ENCODE measurements at regions not wholly inside any gene's neighbourhood (a gene's known extent, or its start where the extent isn't known, plus 50 kb on each side); places are given as distances from the start of the nearest gene placed in this dataset.
"Not testable (repeated sequence)": the region's sequence is repeated elsewhere in the genome, so short reads cannot be mapped to it uniquely, and the experiment has no call there.

DNA sequence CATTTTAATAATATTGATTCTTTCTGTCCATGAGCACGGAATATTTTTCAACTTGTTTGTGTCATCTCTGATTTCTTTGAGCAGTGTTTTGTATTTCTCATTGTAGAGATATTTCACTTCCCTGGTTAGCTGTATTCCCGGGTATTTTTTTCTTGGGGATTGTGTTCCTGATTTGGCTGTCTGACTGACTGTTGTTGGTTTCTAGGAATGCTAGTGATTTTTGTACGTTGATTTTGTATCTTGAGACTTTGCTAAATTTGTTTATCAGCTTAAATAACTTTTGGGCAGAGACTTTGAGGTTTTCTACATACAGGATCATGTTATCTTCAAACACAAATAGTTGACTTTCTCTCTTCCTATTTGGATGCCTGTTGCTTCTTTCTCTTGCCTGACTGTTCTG, 418.8 kb upstream of the ALCAM start:
- H3K27me3 ChIP-seq (ENCODE audit: insufficient read depth, low read length, poor library complexity): no peaks in the 10 kb centered on the region

DNA sequence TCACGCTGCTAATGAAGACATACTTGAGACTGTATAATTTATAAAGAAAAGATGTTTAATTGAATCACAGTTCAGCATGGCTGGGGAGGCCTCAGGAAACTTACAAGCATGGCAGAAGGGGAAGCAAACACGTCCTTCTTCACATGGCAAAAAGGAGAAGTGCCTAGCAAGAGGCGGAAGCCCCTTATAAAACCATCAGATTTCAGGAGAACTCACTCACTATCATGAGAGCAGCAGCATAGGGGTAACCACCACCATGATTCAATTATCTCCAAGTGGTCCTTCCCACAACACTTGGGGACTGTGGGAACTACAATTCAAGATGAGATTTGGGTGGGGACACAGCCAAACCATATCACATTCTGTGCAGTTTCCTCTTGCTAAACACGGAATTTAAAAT, 416.9 kb upstream of the ALCAM start:
- not testable (repeated sequence) for H2AFZ ChIP-seq (ENCODE audit: low read depth, low read length)

More for the DNA sequence above, 418.8 kb upstream of the ALCAM start:
- no peaks in the 10 kb centered on the region for H3K9me3 ChIP-seq (ENCODE audit: insufficient read depth, low read length, severe bottlenecking)
- no peak overlapping the region for H3K27ac ChIP-seq (ENCODE audit: low read length)
- no peak for DNase-seq
- no peak overlapping the region for H3K4me2 ChIP-seq (ENCODE audit: insufficient read depth, low read length)
- H3K9ac ChIP-seq (ENCODE audit: low read depth, low read length): no peak overlapping the region
- H3K79me2 ChIP-seq (ENCODE audit: insufficient read depth, low read length): no peaks in the 10 kb centered on the region
- no peak for ATAC-seq (ENCODE audit: insufficient read depth, low read depth)
- no peaks in the 10 kb centered on the region for H3K36me3 ChIP-seq (ENCODE audit: insufficient read depth, low read length)
- H4K20me1 ChIP-seq (ENCODE audit: insufficient read depth, low read length): no peaks in the 10 kb centered on the region
- H3K4me1 ChIP-seq (ENCODE audit: insufficient read depth, low read length): no peaks in the 10 kb centered on the region
- no peak overlapping the region for H2AFZ ChIP-seq (ENCODE audit: low read depth, low read length)
- H3K4me3 ChIP-seq (ENCODE audit: low read depth in 1 of 2, low read length in 2 of 2): no peak overlapping the region
- no peak for TF ChIP-seq EZH2 (IDR thresholded peaks at IDR 0.05; ENCODE audit: borderline replicate concordance, low read depth, low read length, severe bottlenecking)
- TF ChIP-seq, protein P1, sequence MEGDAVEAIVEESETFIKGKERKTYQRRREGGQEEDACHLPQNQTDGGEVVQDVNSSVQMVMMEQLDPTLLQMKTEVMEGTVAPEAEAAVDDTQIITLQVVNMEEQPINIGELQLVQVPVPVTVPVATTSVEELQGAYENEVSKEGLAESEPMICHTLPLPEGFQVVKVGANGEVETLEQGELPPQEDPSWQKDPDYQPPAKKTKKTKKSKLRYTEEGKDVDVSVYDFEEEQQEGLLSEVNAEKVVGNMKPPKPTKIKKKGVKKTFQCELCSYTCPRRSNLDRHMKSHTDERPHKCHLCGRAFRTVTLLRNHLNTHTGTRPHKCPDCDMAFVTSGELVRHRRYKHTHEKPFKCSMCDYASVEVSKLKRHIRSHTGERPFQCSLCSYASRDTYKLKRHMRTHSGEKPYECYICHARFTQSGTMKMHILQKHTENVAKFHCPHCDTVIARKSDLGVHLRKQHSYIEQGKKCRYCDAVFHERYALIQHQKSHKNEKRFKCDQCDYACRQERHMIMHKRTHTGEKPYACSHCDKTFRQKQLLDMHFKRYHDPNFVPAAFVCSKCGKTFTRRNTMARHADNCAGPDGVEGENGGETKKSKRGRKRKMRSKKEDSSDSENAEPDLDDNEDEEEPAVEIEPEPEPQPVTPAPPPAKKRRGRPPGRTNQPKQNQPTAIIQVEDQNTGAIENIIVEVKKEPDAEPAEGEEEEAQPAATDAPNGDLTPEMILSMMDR (IDR thresholded peaks at IDR 0.05; ENCODE audit: borderline replicate concordance, extremely low read depth, low read length, poor library complexity, severe bottlenecking): no peak

DNA sequence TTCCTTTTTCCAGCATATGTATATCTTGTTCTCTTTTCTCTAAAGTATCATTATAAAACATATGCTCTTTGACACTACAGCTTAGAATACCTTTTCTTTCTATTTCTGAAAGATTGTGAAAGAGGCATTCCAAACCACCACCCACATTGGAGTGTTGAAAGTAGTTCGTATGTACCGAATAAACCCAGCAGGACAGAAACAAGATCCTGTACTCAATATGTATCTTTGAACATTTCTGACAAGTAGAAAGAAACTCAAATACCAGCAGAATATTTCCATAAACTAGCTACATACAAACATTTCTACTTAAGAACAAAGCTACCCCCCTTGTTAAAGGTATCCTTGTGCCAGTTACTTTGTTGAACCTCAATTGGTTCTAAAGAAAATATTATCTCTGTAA, 415.3 kb upstream of the ALCAM start:
- DNase-seq (no peak), ATAC-seq (ENCODE audit: insufficient read depth, low read depth) (no peak)
- no peaks in the 10 kb centered on the region for H3K4me1 ChIP-seq (ENCODE audit: insufficient read depth, low read length)
- H2AFZ ChIP-seq (ENCODE audit: low read depth, low read length): no peak overlapping the region
- no peak overlapping the region for H3K4me2 ChIP-seq (ENCODE audit: insufficient read depth, low read length)
- no peaks in the 10 kb centered on the region for H3K79me2 ChIP-seq (ENCODE audit: insufficient read depth, low read length)
- H3K27ac ChIP-seq (ENCODE audit: low read length): no peak overlapping the region
- no peak overlapping the region for H3K9ac ChIP-seq (ENCODE audit: low read depth, low read length)
- no peaks in the 10 kb centered on the region for H3K36me3 ChIP-seq (ENCODE audit: insufficient read depth, low read length)
- no peak overlapping the region for H3K4me3 ChIP-seq (ENCODE audit: low read depth in 1 of 2, low read length in 2 of 2)
- H3K27me3 ChIP-seq (ENCODE audit: insufficient read depth, low read length, poor library complexity): no peaks in the 10 kb centered on the region
- H4K20me1 ChIP-seq (ENCODE audit: insufficient read depth, low read length): no peaks in the 10 kb centered on the region
- no peak for TF ChIP-seq EZH2 (IDR thresholded peaks at IDR 0.05; ENCODE audit: borderline replicate concordance, low read depth, low read length, severe bottlenecking)
- TF ChIP-seq, protein P1 (IDR thresholded peaks at IDR 0.05; ENCODE audit: borderline replicate concordance, extremely low read depth, low read length, poor library complexity, severe bottlenecking): no peak
- H3K9me3 ChIP-seq (ENCODE audit: insufficient read depth, low read length, severe bottlenecking): no peaks in the 10 kb centered on the region

More for the DNA sequence above, 416.9 kb upstream of the ALCAM start:
- H3K79me2 ChIP-seq (ENCODE audit: insufficient read depth, low read length); DNase-seq; H3K27ac ChIP-seq (ENCODE audit: low read length); H3K36me3 ChIP-seq (ENCODE audit: insufficient read depth, low read length); H3K4me3 ChIP-seq (ENCODE audit: low read depth in 1 of 2, low read length in 2 of 2); H3K4me2 ChIP-seq (ENCODE audit: insufficient read depth, low read length); H3K27me3 ChIP-seq (ENCODE audit: insufficient read depth, low read length, poor library complexity); ATAC-seq (ENCODE audit: insufficient read depth, low read depth); H3K9me3 ChIP-seq (ENCODE audit: insufficient read depth, low read length, severe bottlenecking); H3K9ac ChIP-seq (ENCODE audit: low read depth, low read length); H3K4me1 ChIP-seq (ENCODE audit: insufficient read depth, low read length); H4K20me1 ChIP-seq (ENCODE audit: insufficient read depth, low read length): not testable (repeated sequence)

DNA sequence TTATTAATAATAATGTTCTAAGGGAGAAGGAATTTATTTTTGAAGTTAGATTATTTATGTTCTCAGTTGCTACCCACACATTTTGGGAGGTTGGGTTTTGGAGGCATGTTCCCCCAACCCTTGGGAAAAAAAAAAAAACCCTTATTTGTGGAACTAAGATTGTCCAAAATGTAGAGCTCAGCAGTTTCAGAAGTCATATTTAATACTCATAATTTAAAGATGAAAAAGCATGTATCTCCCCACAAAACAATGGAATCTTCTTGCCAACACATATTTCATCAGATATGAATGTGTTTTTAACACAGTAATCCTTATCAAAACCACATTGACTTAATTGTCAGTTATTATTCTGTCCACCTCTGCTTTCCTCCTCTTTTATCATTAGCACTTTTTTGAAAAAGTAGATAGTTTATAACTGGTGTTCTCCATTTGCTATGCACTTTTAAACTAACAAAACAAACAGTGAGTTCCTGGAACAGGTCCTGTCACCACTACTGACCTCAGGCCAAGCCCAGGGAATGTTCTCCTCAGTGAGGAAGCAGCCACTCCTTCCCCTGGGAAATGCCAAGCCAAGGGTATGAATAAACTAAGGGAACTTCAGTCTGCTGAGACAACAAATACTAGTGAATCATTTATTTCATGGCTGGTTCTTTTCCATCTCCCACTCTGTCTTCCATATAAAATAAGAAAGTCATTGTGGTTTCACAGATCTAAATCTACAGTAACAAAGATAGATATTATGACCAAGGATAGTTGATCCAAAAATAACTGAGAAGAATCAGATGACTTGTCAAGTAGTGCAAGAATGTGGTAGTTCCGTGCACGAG, 414.4 kb upstream of the ALCAM start:
- Histone ChIP-seq H3K4me1 (ENCODE audit: insufficient read depth, low read length) (no peaks in the 10 kb centered on the region), H3K9me3 (ENCODE audit: insufficient read depth, low read length, severe bottlenecking) (no peaks in the 10 kb centered on the region), H3K9ac (ENCODE audit: low read depth, low read length) (no peak overlapping the region), H3K27me3 (ENCODE audit: insufficient read depth, low read length, poor library complexity) (no peaks in the 10 kb centered on the region), H3K27ac (ENCODE audit: low read length) (no peak overlapping the region), H3K4me3 (ENCODE audit: low read depth in 1 of 2, low read length in 2 of 2) (no peak overlapping the region), H2AFZ (ENCODE audit: low read depth, low read length) (no peak overlapping the region), H3K4me2 (ENCODE audit: insufficient read depth, low read length) (no peak overlapping the region), H3K79me2 (ENCODE audit: insufficient read depth, low read length) (no peaks in the 10 kb centered on the region), H4K20me1 (ENCODE audit: insufficient read depth, low read length) (no peaks in the 10 kb centered on the region), H3K36me3 (ENCODE audit: insufficient read depth, low read length) (no peaks in the 10 kb centered on the region)
- TF ChIP-seq EZH2 (IDR thresholded peaks at IDR 0.05; ENCODE audit: borderline replicate concordance, low read depth, low read length, severe bottlenecking): no peak
- TF ChIP-seq, protein P1 (IDR thresholded peaks at IDR 0.05; ENCODE audit: borderline replicate concordance, extremely low read depth, low read length, poor library complexity, severe bottlenecking): no peak
- no peak for ATAC-seq (ENCODE audit: insufficient read depth, low read depth)
- no peak for DNase-seq
